Testis (tissue), 2 donors: ENCODE measurements at regions not wholly inside any gene's neighbourhood (a gene's known extent, or its start where the extent isn't known, plus 50 kb on each side); places are given as distances from the start of the nearest gene placed in this dataset.

Experiments used
- POLR2A ChIP-seq: fragments of 450-650 bp; IDR thresholded peaks from one replicate; pipeline ENCODE4 v1.6.1; 2017; ENCODE audit warnings: antibody characterized with exemption, mild to moderate bottlenecking, moderate library complexity
- TF ChIP-seq, protein P1 (sequence below), 3 experiments: fragments of 450-650 bp in 2 of 3; fragments of 200-600 bp in 1 of 3; sonication (generic) in 1 of 3; IDR thresholded peaks; one replicate each; pipeline ENCODE4 v1.5.1; 2016 to 2019; ENCODE audit warnings: antibody characterized with exemption in 3 of 3, mild to moderate bottlenecking in 2 of 3, moderate library complexity in 1 of 3

DNA sequence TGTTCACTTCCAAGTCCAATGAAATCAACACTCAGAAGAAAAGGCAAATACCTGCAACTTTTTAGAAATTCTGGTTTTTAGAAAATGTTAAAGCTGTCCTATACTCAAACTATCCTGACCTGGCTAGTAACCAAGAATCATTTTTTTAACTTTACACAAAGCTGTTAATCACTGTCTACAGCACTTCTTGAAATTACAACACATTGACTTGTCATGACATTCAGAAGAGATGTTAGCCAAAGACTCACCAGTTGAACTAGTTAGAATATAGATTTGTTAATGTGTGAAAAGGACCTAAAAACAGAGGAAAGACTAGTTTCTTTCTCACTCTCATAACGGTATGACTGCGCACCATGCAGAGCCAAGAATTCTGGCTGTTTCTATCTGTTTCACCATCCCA, 98.8 kb downstream of the COX18 start:
- TF ChIP-seq, protein P1, sequence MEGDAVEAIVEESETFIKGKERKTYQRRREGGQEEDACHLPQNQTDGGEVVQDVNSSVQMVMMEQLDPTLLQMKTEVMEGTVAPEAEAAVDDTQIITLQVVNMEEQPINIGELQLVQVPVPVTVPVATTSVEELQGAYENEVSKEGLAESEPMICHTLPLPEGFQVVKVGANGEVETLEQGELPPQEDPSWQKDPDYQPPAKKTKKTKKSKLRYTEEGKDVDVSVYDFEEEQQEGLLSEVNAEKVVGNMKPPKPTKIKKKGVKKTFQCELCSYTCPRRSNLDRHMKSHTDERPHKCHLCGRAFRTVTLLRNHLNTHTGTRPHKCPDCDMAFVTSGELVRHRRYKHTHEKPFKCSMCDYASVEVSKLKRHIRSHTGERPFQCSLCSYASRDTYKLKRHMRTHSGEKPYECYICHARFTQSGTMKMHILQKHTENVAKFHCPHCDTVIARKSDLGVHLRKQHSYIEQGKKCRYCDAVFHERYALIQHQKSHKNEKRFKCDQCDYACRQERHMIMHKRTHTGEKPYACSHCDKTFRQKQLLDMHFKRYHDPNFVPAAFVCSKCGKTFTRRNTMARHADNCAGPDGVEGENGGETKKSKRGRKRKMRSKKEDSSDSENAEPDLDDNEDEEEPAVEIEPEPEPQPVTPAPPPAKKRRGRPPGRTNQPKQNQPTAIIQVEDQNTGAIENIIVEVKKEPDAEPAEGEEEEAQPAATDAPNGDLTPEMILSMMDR (IDR thresholded peaks at IDR 0.05) = no peak
- TF ChIP-seq POLR2A = no peak
